A549 (cell line): ENCODE measurements at regions not wholly inside any gene's neighbourhood (a gene's known extent, or its start where the extent isn't known, plus 50 kb on each side); places are given as distances from the start of the nearest gene placed in this dataset.

Source experiments
- CEBPB ChIP-seq, 2 experiments: fragments of >200 bp in 1 of 2; sonication (Bioruptor Twin) in 1 of 2; formaldehyde crosslinking in 1 of 2; IDR thresholded peaks; 2 replicates each; pipeline ENCODE4 v1.6.1; 2012 to 2016
- CHD2 ChIP-seq: fragments of 150-350 bp; IDR thresholded peaks from 2 replicates; pipeline ENCODE4 v1.6.1; 2014; ENCODE audit warnings: low read length; ENCODE audit not compliant: partially characterized antibody
- KDM5A ChIP-seq: fragments of 200-600 bp; sonication (generic); IDR thresholded peaks from 2 replicates; pipeline ENCODE4 v1.6.1; 2016; ENCODE audit warnings: antibody characterized with exemption, mild to moderate bottlenecking
- MYC ChIP-seq: IDR thresholded peaks from 2 replicates; pipeline ENCODE4 v1.6.1; 2012; ENCODE audit warnings: mild to moderate bottlenecking, inconsistent platforms, low read length, improper control_type of control experiment, borderline replicate concordance
- NFE2L2 ChIP-seq: fragments of 150-350 bp; conservative IDR thresholded peaks from 2 replicates; pipeline ENCODE4 v1.6.1; 2014; ENCODE audit warnings: low read length
- PHF8 ChIP-seq: fragments of 200-600 bp; sonication (generic); IDR thresholded peaks from 2 replicates; pipeline ENCODE4 v1.6.1; 2016; ENCODE audit warnings: low read depth, mild to moderate bottlenecking, antibody characterized with exemption, moderate library complexity, borderline replicate concordance
- POLR2A ChIP-seq: IDR thresholded peaks from 2 replicates; pipeline ENCODE4 v1.6.1; 2012; ENCODE audit warnings: mild to moderate bottlenecking, low read length
- RAD21 ChIP-seq, 2 experiments: fragments of >200 bp in 1 of 2; sonication (Bioruptor Twin) in 1 of 2; formaldehyde crosslinking in 1 of 2; IDR thresholded peaks in 1 of 2; conservative IDR thresholded peaks in 1 of 2; 2 replicates in 1 of 2; 3 replicates in 1 of 2; pipeline ENCODE4 v1.6.1; 2012 to 2018; ENCODE audit warnings: inconsistent platforms in 1 of 2
- RFX5 ChIP-seq: fragments of 450-650 bp; IDR thresholded peaks from 2 replicates; pipeline ENCODE4 v1.7.1; 2014; ENCODE audit warnings: antibody characterized with exemption, mild to moderate bottlenecking, moderate library complexity
- RNF2 ChIP-seq: fragments of 200-600 bp; sonication (generic); IDR thresholded peaks from 2 replicates; pipeline ENCODE4 v1.6.1; 2016; ENCODE audit warnings: low read depth, mild to moderate bottlenecking, antibody characterized with exemption, moderate library complexity, borderline replicate concordance
- TF ChIP-seq, protein P1 (sequence below): fragments of >200 bp; sonication (Bioruptor Twin); formaldehyde crosslinking; IDR thresholded peaks from 3 replicates; pipeline ENCODE4 v1.5.1; 2016
- TF ChIP-seq, protein P2 (sequence below): IDR thresholded peaks from 2 replicates; pipeline ENCODE4 v1.6.1; 2012

DNA sequence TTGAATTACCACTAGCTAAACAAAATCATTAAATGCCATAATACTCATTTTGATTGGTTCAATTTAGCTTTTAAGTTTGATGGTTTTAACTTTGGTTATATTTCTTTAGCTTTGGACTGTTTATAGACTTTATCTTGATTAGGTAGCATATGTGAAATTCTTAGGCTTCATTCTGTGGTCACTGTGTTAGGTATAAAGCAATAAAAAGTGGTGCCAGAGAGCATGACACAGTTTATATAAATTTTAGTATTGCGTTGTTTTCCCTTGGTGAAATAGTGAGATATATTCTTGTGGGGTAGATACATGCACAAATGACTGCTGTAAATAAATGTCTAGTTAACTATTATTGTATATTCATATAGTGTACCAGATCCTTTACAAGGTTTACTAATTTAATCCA is 474.2 kb upstream of the GRID2 start:
- TF ChIP-seq, protein P1, sequence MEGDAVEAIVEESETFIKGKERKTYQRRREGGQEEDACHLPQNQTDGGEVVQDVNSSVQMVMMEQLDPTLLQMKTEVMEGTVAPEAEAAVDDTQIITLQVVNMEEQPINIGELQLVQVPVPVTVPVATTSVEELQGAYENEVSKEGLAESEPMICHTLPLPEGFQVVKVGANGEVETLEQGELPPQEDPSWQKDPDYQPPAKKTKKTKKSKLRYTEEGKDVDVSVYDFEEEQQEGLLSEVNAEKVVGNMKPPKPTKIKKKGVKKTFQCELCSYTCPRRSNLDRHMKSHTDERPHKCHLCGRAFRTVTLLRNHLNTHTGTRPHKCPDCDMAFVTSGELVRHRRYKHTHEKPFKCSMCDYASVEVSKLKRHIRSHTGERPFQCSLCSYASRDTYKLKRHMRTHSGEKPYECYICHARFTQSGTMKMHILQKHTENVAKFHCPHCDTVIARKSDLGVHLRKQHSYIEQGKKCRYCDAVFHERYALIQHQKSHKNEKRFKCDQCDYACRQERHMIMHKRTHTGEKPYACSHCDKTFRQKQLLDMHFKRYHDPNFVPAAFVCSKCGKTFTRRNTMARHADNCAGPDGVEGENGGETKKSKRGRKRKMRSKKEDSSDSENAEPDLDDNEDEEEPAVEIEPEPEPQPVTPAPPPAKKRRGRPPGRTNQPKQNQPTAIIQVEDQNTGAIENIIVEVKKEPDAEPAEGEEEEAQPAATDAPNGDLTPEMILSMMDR = no peak
- no peak for TF ChIP-seq CEBPB (IDR thresholded peaks at IDR 0.05)
- TF ChIP-seq, protein P2, sequence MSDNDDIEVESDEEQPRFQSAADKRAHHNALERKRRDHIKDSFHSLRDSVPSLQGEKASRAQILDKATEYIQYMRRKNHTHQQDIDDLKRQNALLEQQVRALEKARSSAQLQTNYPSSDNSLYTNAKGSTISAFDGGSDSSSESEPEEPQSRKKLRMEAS = no peak
- TF ChIP-seq CHD2 = no peak
- TF ChIP-seq MYC = no peak
- TF ChIP-seq POLR2A = no peak
- TF ChIP-seq RAD21 (conservative IDR thresholded peaks at IDR 0.05 in 1 of 2, IDR thresholded peaks at IDR 0.05 in 1 of 2) = no peak
- no peak for TF ChIP-seq RNF2
- no peak for TF ChIP-seq PHF8
- no peak for TF ChIP-seq RFX5
- no peak for TF ChIP-seq KDM5A
- TF ChIP-seq NFE2L2 = no peak
